ENCODE measurements at regions not wholly inside any gene's neighbourhood (a gene's known extent, or its start where the extent isn't known, plus 50 kb on each side); places are given as distances from the start of the nearest gene placed in this dataset.

GRCh38 chr13:73939071-73939380, 195.2 kb downstream of the KLF12 start:
- no peak for TF ChIP-seq POLR2A (IDR thresholded peaks at IDR 0.05; ENCODE audit: low read length)
- no peak for TF ChIP-seq GATA1 (IDR thresholded peaks at IDR 0.05; ENCODE audit: low read depth, low read length)
- DNase-seq, result no peak

- TF ChIP-seq POLR2A (IDR thresholded peaks at IDR 0.05; ENCODE audit: low read length) (no peak), GATA1 (IDR thresholded peaks at IDR 0.05; ENCODE audit: low read depth, low read length) (no peak)
- no peak for DNase-seq
These were observed 195.7 kb downstream of the KLF12 start for GRCh38 chr13:73938372-73939070.

GRCh38 chr13:73937441-73937840, 196.8 kb downstream of the KLF12 start:
- TF ChIP-seq GATA1 (IDR thresholded peaks at IDR 0.05; ENCODE audit: low read depth, low read length) (no peak), POLR2A (IDR thresholded peaks at IDR 0.05; ENCODE audit: low read length) (no peak)
- DNase-seq, result no peak

- DNase-seq, result no peak
- TF ChIP-seq POLR2A (IDR thresholded peaks at IDR 0.05; ENCODE audit: low read length) (no peak), GATA1 (IDR thresholded peaks at IDR 0.05; ENCODE audit: low read depth, low read length) (no peak)
These were observed 198.2 kb downstream of the KLF12 start for GRCh38 chr13:73935991-73936390.

- TF ChIP-seq GATA1 (IDR thresholded peaks at IDR 0.05; ENCODE audit: low read depth, low read length) (no peak), POLR2A (IDR thresholded peaks at IDR 0.05; ENCODE audit: low read length) (no peak)
- no peak for DNase-seq
These were observed 199.4 kb downstream of the KLF12 start for GRCh38 chr13:73934771-73935170.

- no peak for DNase-seq
- TF ChIP-seq GATA1 (IDR thresholded peaks at IDR 0.05; ENCODE audit: low read depth, low read length) (no peak), POLR2A (IDR thresholded peaks at IDR 0.05; ENCODE audit: low read length) (no peak)
These were observed 200.0 kb downstream of the KLF12 start for GRCh38 chr13:73934215-73934641.

- DNase-seq, result no peak
- TF ChIP-seq POLR2A (IDR thresholded peaks at IDR 0.05; ENCODE audit: low read length) (no peak), GATA1 (IDR thresholded peaks at IDR 0.05; ENCODE audit: low read depth, low read length) (no peak)
These were observed 200.4 kb downstream of the KLF12 start for GRCh38 chr13:73933795-73934194.

GRCh38 chr13:73932091-73932490, 202.1 kb downstream of the KLF12 start:
- no peak for TF ChIP-seq GATA1 (IDR thresholded peaks at IDR 0.05; ENCODE audit: low read depth, low read length)
- TF ChIP-seq POLR2A (IDR thresholded peaks at IDR 0.05; ENCODE audit: low read length), result no peak
- no peak for DNase-seq

- no peak for DNase-seq
- no peak for TF ChIP-seq POLR2A (IDR thresholded peaks at IDR 0.05; ENCODE audit: low read length)
- TF ChIP-seq GATA1 (IDR thresholded peaks at IDR 0.05; ENCODE audit: low read depth, low read length), result no peak
These were observed 204.8 kb downstream of the KLF12 start for GRCh38 chr13:73929287-73929932.

GRCh38 chr13:73924607-73925006, 209.6 kb downstream of the KLF12 start:
- TF ChIP-seq GATA1 (IDR thresholded peaks at IDR 0.05; ENCODE audit: low read depth, low read length) (no peak), POLR2A (IDR thresholded peaks at IDR 0.05; ENCODE audit: low read length) (no peak)
- no peak for DNase-seq

- DNase-seq, result no peak
- TF ChIP-seq GATA1 (IDR thresholded peaks at IDR 0.05; ENCODE audit: low read depth, low read length) (no peak), POLR2A (IDR thresholded peaks at IDR 0.05; ENCODE audit: low read length) (no peak)
These were observed 211.5 kb downstream of the KLF12 start for GRCh38 chr13:73922493-73923393.

GRCh38 chr13:73918691-73919090, 215.5 kb downstream of the KLF12 start:
- DNase-seq, result no peak
- TF ChIP-seq GATA1 (IDR thresholded peaks at IDR 0.05; ENCODE audit: low read depth, low read length) (no peak), POLR2A (IDR thresholded peaks at IDR 0.05; ENCODE audit: low read length) (no peak)

GRCh38 chr13:73913751-73914518, 220.3 kb downstream of the KLF12 start:
- DNase-seq, result no peak
- TF ChIP-seq POLR2A (IDR thresholded peaks at IDR 0.05; ENCODE audit: low read length) (no peak), GATA1 (IDR thresholded peaks at IDR 0.05; ENCODE audit: low read depth, low read length) (no peak)
